ENCODE measurements at regions not wholly inside any gene's neighbourhood (a gene's known extent, or its start where the extent isn't known, plus 50 kb on each side); places are given as distances from the start of the nearest gene placed in this dataset.

- H3K4me1 ChIP-seq, result no peaks in the 10 kb centered on the region
- no peaks in the 10 kb centered on the region for H3K9me3 ChIP-seq (ENCODE audit: control insufficient read depth, low read length)
- H3K4me2 ChIP-seq (ENCODE audit: low read length), result no peak overlapping the region
- no peaks in the 10 kb centered on the region for H3K36me3 ChIP-seq (ENCODE audit: control insufficient read depth, insufficient read depth, low read length)
- H3K27ac ChIP-seq, result no peak overlapping the region
- H2AFZ ChIP-seq, result no peak overlapping the region
- no peak overlapping the region for H3K4me3 ChIP-seq (ENCODE audit: low read depth, low read length)
- H3K9ac ChIP-seq, result no peak overlapping the region
- H3K79me2 ChIP-seq, result no peaks in the 10 kb centered on the region
- H3K27me3 ChIP-seq (ENCODE audit: control insufficient read depth, insufficient read depth, low read length), result no peaks in the 10 kb centered on the region
- TF ChIP-seq CTCF (IDR thresholded peaks at IDR 0.05), result no peak
Measured at GRCh38 chr9:7516376-7516775, 283.2 kb downstream of the DMAC1 start.

- H3K4me1 ChIP-seq, result no peaks in the 10 kb centered on the region
- H3K4me2 ChIP-seq (ENCODE audit: low read length), result no peak overlapping the region
- H2AFZ ChIP-seq, result no peak overlapping the region
- no peaks in the 10 kb centered on the region for H3K9me3 ChIP-seq (ENCODE audit: control insufficient read depth, low read length)
- no peak overlapping the region for H3K4me3 ChIP-seq (ENCODE audit: low read depth, low read length)
- H3K9ac ChIP-seq, result no peak overlapping the region
- no peaks in the 10 kb centered on the region for H3K27me3 ChIP-seq (ENCODE audit: control insufficient read depth, insufficient read depth, low read length)
- H3K79me2 ChIP-seq, result no peaks in the 10 kb centered on the region
- H3K27ac ChIP-seq, result no peak overlapping the region
- TF ChIP-seq CTCF (IDR thresholded peaks at IDR 0.05), result no peak
- H3K36me3 ChIP-seq (ENCODE audit: control insufficient read depth, insufficient read depth, low read length), result no peaks in the 10 kb centered on the region
Measured at GRCh38 chr9:7510199-7510598, 289.4 kb downstream of the DMAC1 start.

- no peaks in the 10 kb centered on the region for H3K79me2 ChIP-seq
- no peak overlapping the region for H3K4me3 ChIP-seq (ENCODE audit: low read depth, low read length)
- H3K9me3 ChIP-seq (ENCODE audit: control insufficient read depth, low read length), result no peaks in the 10 kb centered on the region
- no peak overlapping the region for H3K9ac ChIP-seq
- H3K4me1 ChIP-seq, result no peaks in the 10 kb centered on the region
- H2AFZ ChIP-seq, result no peak overlapping the region
- no peak overlapping the region for H3K4me2 ChIP-seq (ENCODE audit: low read length)
- H3K27me3 ChIP-seq (ENCODE audit: control insufficient read depth, insufficient read depth, low read length), result no peaks in the 10 kb centered on the region
- H3K27ac ChIP-seq, result no peak overlapping the region
- no peak for TF ChIP-seq CTCF (IDR thresholded peaks at IDR 0.05)
- H3K36me3 ChIP-seq (ENCODE audit: control insufficient read depth, insufficient read depth, low read length), result no peaks in the 10 kb centered on the region
Measured at GRCh38 chr9:7509576-7510145, 289.9 kb downstream of the DMAC1 start.

- no peaks in the 10 kb centered on the region for H3K27me3 ChIP-seq (ENCODE audit: control insufficient read depth, insufficient read depth, low read length)
- no peak overlapping the region for H3K4me2 ChIP-seq (ENCODE audit: low read length)
- H3K9ac ChIP-seq, result no peak overlapping the region
- H3K4me1 ChIP-seq, result no peaks in the 10 kb centered on the region
- H3K4me3 ChIP-seq (ENCODE audit: low read depth, low read length), result no peak overlapping the region
- H3K36me3 ChIP-seq (ENCODE audit: control insufficient read depth, insufficient read depth, low read length), result no peaks in the 10 kb centered on the region
- no peaks in the 10 kb centered on the region for H3K9me3 ChIP-seq (ENCODE audit: control insufficient read depth, low read length)
- TF ChIP-seq CTCF (IDR thresholded peaks at IDR 0.05), result no peak
- no peak overlapping the region for H3K27ac ChIP-seq
- no peaks in the 10 kb centered on the region for H3K79me2 ChIP-seq
- no peak overlapping the region for H2AFZ ChIP-seq
Measured at GRCh38 chr9:7508516-7508915, 291.1 kb downstream of the DMAC1 start.

GRCh38 chr9:7507566-7508270 is 291.9 kb downstream of the DMAC1 start:
- Histone ChIP-seq H3K9ac (no peak overlapping the region), H3K4me2 (ENCODE audit: low read length) (no peak overlapping the region), H3K4me3 (ENCODE audit: low read depth, low read length) (no peak overlapping the region), H2AFZ (no peak overlapping the region), H3K9me3 (ENCODE audit: control insufficient read depth, low read length) (no peaks in the 10 kb centered on the region), H3K36me3 (ENCODE audit: control insufficient read depth, insufficient read depth, low read length) (no peaks in the 10 kb centered on the region), H3K4me1 (no peaks in the 10 kb centered on the region), H3K27ac (no peak overlapping the region), H3K79me2 (no peaks in the 10 kb centered on the region), H3K27me3 (ENCODE audit: control insufficient read depth, insufficient read depth, low read length) (no peaks in the 10 kb centered on the region)
- no peak for TF ChIP-seq CTCF (IDR thresholded peaks at IDR 0.05)
